ENCODE measurements at regions not wholly inside any gene's neighbourhood (a gene's known extent, or its start where the extent isn't known, plus 50 kb on each side); places are given as distances from the start of the nearest gene placed in this dataset.
"Not testable (repeated sequence)": the region's sequence is repeated elsewhere in the genome, so short reads cannot be mapped to it uniquely, and the experiment has no call there.

- H2AFZ ChIP-seq (ENCODE audit: low read length, unreplicated experiment) = not testable (repeated sequence)
Observed at GRCh38 chr10:53025765-53026164, 253.2 kb upstream of the MBL2 start.

GRCh38 chr10:53025172-53025711 lies 252.7 kb upstream of the MBL2 start:
- H3K79me2 ChIP-seq (ENCODE audit: control insufficient read depth, insufficient read depth, low read length, unreplicated experiment) = no peaks in the 10 kb centered on the region
- no peaks in the 10 kb centered on the region for H3K36me3 ChIP-seq (ENCODE audit: insufficient read depth, low read length)
- no peaks in the 10 kb centered on the region for H3K4me1 ChIP-seq (ENCODE audit: control insufficient read depth, insufficient read depth, low read length, unreplicated experiment)
- H2AFZ ChIP-seq (ENCODE audit: low read length, unreplicated experiment) = no peak overlapping the region
- no peak overlapping the region for H3K27ac ChIP-seq (ENCODE audit: low read depth, low read length)
- H3K4me3 ChIP-seq (ENCODE audit: low read depth, low read length) = no peak overlapping the region
- H3K27me3 ChIP-seq (ENCODE audit: insufficient read depth, low read length) = no peaks in the 10 kb centered on the region

More at GRCh38 chr10:53025765-53026164, 253.2 kb upstream of the MBL2 start:
- not testable (repeated sequence) for H3K27me3 ChIP-seq (ENCODE audit: insufficient read depth, low read length); H3K36me3 ChIP-seq (ENCODE audit: insufficient read depth, low read length); H3K79me2 ChIP-seq (ENCODE audit: control insufficient read depth, insufficient read depth, low read length, unreplicated experiment); H3K4me1 ChIP-seq (ENCODE audit: control insufficient read depth, insufficient read depth, low read length, unreplicated experiment); H3K4me3 ChIP-seq (ENCODE audit: low read depth, low read length); H3K27ac ChIP-seq (ENCODE audit: low read depth, low read length)

GRCh38 chr10:53023411-53023810 lies 250.8 kb upstream of the MBL2 start:
- no peak overlapping the region for H3K4me3 ChIP-seq (ENCODE audit: low read depth, low read length)
- H3K27ac ChIP-seq (ENCODE audit: low read depth, low read length) = no peak overlapping the region

GRCh38 chr10:53022611-53023088 lies 250.1 kb upstream of the MBL2 start:
- H3K27ac ChIP-seq (ENCODE audit: low read depth, low read length) = no peak overlapping the region
- H3K27me3 ChIP-seq (ENCODE audit: insufficient read depth, low read length) = no peaks in the 10 kb centered on the region
- no peaks in the 10 kb centered on the region for H3K36me3 ChIP-seq (ENCODE audit: insufficient read depth, low read length)
- no peak overlapping the region for H3K4me3 ChIP-seq (ENCODE audit: low read depth, low read length)
- no peaks in the 10 kb centered on the region for H3K4me1 ChIP-seq (ENCODE audit: control insufficient read depth, insufficient read depth, low read length, unreplicated experiment)
- H3K79me2 ChIP-seq (ENCODE audit: control insufficient read depth, insufficient read depth, low read length, unreplicated experiment) = no peaks in the 10 kb centered on the region
- H2AFZ ChIP-seq (ENCODE audit: low read length, unreplicated experiment) = no peak overlapping the region

More at GRCh38 chr10:53023411-53023810, 250.8 kb upstream of the MBL2 start:
- Histone ChIP-seq H3K79me2 (ENCODE audit: control insufficient read depth, insufficient read depth, low read length, unreplicated experiment) (no peaks in the 10 kb centered on the region), H3K27me3 (ENCODE audit: insufficient read depth, low read length) (no peaks in the 10 kb centered on the region), H3K36me3 (ENCODE audit: insufficient read depth, low read length) (no peaks in the 10 kb centered on the region), H2AFZ (ENCODE audit: low read length, unreplicated experiment) (no peak overlapping the region), H3K4me1 (ENCODE audit: control insufficient read depth, insufficient read depth, low read length, unreplicated experiment) (no peaks in the 10 kb centered on the region)

GRCh38 chr10:53013201-53013810 lies 240.7 kb upstream of the MBL2 start:
- no peak overlapping the region for H3K27ac ChIP-seq (ENCODE audit: low read depth, low read length)
- no peak overlapping the region for H3K4me3 ChIP-seq (ENCODE audit: low read depth, low read length)
- H3K79me2 ChIP-seq (ENCODE audit: control insufficient read depth, insufficient read depth, low read length, unreplicated experiment) = no peaks in the 10 kb centered on the region
- no peaks in the 10 kb centered on the region for H3K4me1 ChIP-seq (ENCODE audit: control insufficient read depth, insufficient read depth, low read length, unreplicated experiment)
- no peak overlapping the region for H2AFZ ChIP-seq (ENCODE audit: low read length, unreplicated experiment)
- H3K27me3 ChIP-seq (ENCODE audit: insufficient read depth, low read length) = no peaks in the 10 kb centered on the region
- no peaks in the 10 kb centered on the region for H3K36me3 ChIP-seq (ENCODE audit: insufficient read depth, low read length)

- H3K4me1 ChIP-seq (ENCODE audit: control insufficient read depth, insufficient read depth, low read length, unreplicated experiment) = no peaks in the 10 kb centered on the region
Observed at GRCh38 chr10:53009961-53010907, 237.7 kb upstream of the MBL2 start.

GRCh38 chr10:53007527-53007842 lies 234.9 kb upstream of the MBL2 start:
- Histone ChIP-seq H3K4me1 (ENCODE audit: control insufficient read depth, insufficient read depth, low read length, unreplicated experiment) (no peaks in the 10 kb centered on the region), H3K27ac (ENCODE audit: low read depth, low read length) (no peak overlapping the region), H3K79me2 (ENCODE audit: control insufficient read depth, insufficient read depth, low read length, unreplicated experiment) (no peaks in the 10 kb centered on the region), H3K4me3 (ENCODE audit: low read depth, low read length) (no peak overlapping the region), H2AFZ (ENCODE audit: low read length, unreplicated experiment) (no peak overlapping the region), H3K27me3 (ENCODE audit: insufficient read depth, low read length) (no peaks in the 10 kb centered on the region), H3K36me3 (ENCODE audit: insufficient read depth, low read length) (no peaks in the 10 kb centered on the region)

More at GRCh38 chr10:53009961-53010907, 237.7 kb upstream of the MBL2 start:
- Histone ChIP-seq H3K79me2 (ENCODE audit: control insufficient read depth, insufficient read depth, low read length, unreplicated experiment) (no peaks in the 10 kb centered on the region), H2AFZ (ENCODE audit: low read length, unreplicated experiment) (no peak overlapping the region), H3K4me3 (ENCODE audit: low read depth, low read length) (no peak overlapping the region), H3K27me3 (ENCODE audit: insufficient read depth, low read length) (no peaks in the 10 kb centered on the region), H3K36me3 (ENCODE audit: insufficient read depth, low read length) (no peaks in the 10 kb centered on the region), H3K27ac (ENCODE audit: low read depth, low read length) (no peak overlapping the region)

- H3K27me3 ChIP-seq (ENCODE audit: insufficient read depth, low read length) = no peaks in the 10 kb centered on the region
Observed at GRCh38 chr10:53006663-53007526, 234.3 kb upstream of the MBL2 start.

GRCh38 chr10:53005612-53006345 lies 233.2 kb upstream of the MBL2 start:
- no peak overlapping the region for H3K4me3 ChIP-seq (ENCODE audit: low read depth, low read length)
- no peak overlapping the region for H3K27ac ChIP-seq (ENCODE audit: low read depth, low read length)
- no peak overlapping the region for H2AFZ ChIP-seq (ENCODE audit: low read length, unreplicated experiment)
- no peaks in the 10 kb centered on the region for H3K36me3 ChIP-seq (ENCODE audit: insufficient read depth, low read length)
- no peaks in the 10 kb centered on the region for H3K4me1 ChIP-seq (ENCODE audit: control insufficient read depth, insufficient read depth, low read length, unreplicated experiment)
- no peaks in the 10 kb centered on the region for H3K79me2 ChIP-seq (ENCODE audit: control insufficient read depth, insufficient read depth, low read length, unreplicated experiment)
- H3K27me3 ChIP-seq (ENCODE audit: insufficient read depth, low read length) = no peaks in the 10 kb centered on the region

More at GRCh38 chr10:53006663-53007526, 234.3 kb upstream of the MBL2 start:
- Histone ChIP-seq H2AFZ (ENCODE audit: low read length, unreplicated experiment) (no peak overlapping the region), H3K27ac (ENCODE audit: low read depth, low read length) (no peak overlapping the region), H3K79me2 (ENCODE audit: control insufficient read depth, insufficient read depth, low read length, unreplicated experiment) (no peaks in the 10 kb centered on the region), H3K4me1 (ENCODE audit: control insufficient read depth, insufficient read depth, low read length, unreplicated experiment) (no peaks in the 10 kb centered on the region), H3K4me3 (ENCODE audit: low read depth, low read length) (no peak overlapping the region), H3K36me3 (ENCODE audit: insufficient read depth, low read length) (no peaks in the 10 kb centered on the region)

- Histone ChIP-seq H3K79me2 (ENCODE audit: control insufficient read depth, insufficient read depth, low read length, unreplicated experiment) (no peaks in the 10 kb centered on the region), H3K4me1 (ENCODE audit: control insufficient read depth, insufficient read depth, low read length, unreplicated experiment) (no peaks in the 10 kb centered on the region), H3K27me3 (ENCODE audit: insufficient read depth, low read length) (no peaks in the 10 kb centered on the region), H2AFZ (ENCODE audit: low read length, unreplicated experiment) (no peak overlapping the region), H3K36me3 (ENCODE audit: insufficient read depth, low read length) (no peaks in the 10 kb centered on the region), H3K4me3 (ENCODE audit: low read depth, low read length) (no peak overlapping the region), H3K27ac (ENCODE audit: low read depth, low read length) (no peak overlapping the region)
Observed at GRCh38 chr10:53003094-53003493, 230.5 kb upstream of the MBL2 start.

All from ACC112 (cell line).